Esophagus squamous epithelium (tissue), 5 donors: ENCODE measurements at regions not wholly inside any gene's neighbourhood (a gene's known extent, or its start where the extent isn't known, plus 50 kb on each side); places are given as distances from the start of the nearest gene placed in this dataset.

Experiments
- DNase-seq: peaks from one replicate; lab custom pipeline; 2025; lab: John Stamatoyannopoulos, UW
- H3K27ac ChIP-seq, 4 donors: fragments of 200-600 bp; sonication (generic); one replicate each; pipeline ENCODE4 v1.5.1; 2016 to 2019; ENCODE audit warnings: mild to moderate bottlenecking in 1 of 4
- H3K27me3 ChIP-seq, 4 donors: fragments of 200-600 bp; sonication (generic); 1 replicate in 3 of 4; 2 replicates in 1 of 4; pipeline versions ENCODE4 v1.5.1 to v1.6.0; 2017 to 2021; ENCODE audit warnings: antibody characterized with exemption in 1 of 4
- H3K36me3 ChIP-seq, 3 donors: fragments of 200-600 bp; sonication (generic); one replicate each; pipeline ENCODE4 v1.5.1; 2016 to 2019
- H3K4me1 ChIP-seq, 3 donors: fragments of 200-600 bp; sonication (generic); one replicate each; pipeline ENCODE4 v1.5.1; 2017 to 2019
- H3K4me3 ChIP-seq, 4 donors: fragments of 200-600 bp; sonication (generic); 1 replicate in 3 of 4; 2 replicates in 1 of 4; pipeline ENCODE4 v1.5.1; 2016 to 2019; ENCODE audit warnings: mild to moderate bottlenecking in 2 of 4, moderate library complexity in 1 of 4
- H3K9me3 ChIP-seq, 3 donors: fragments of 200-600 bp; sonication (generic); one replicate each; pipeline ENCODE4 v1.5.1; 2016 to 2019
- POLR2A ChIP-seq, 4 donors: fragments of 450-650 bp; IDR thresholded peaks; one replicate each; pipeline ENCODE4 v1.6.1; 2017; ENCODE audit warnings: antibody characterized with exemption in 4 of 4, mild to moderate bottlenecking in 4 of 4, moderate library complexity in 3 of 4
- WGBS, 2 donors: methylation state at CpG; one replicate each; pipeline ENCODE4 v1.1.5; 2018; 5-methylcytosine and 5-hydroxymethylcytosine counted together
- intact Hi-C: fragments of 100-400 bp; cut with DNase I; formaldehyde crosslinking; loops from one replicate; pipeline ENCODE4 v1.15.0; 2022
- TF ChIP-seq, protein P1 (sequence below), 6 experiments: fragments of 450-650 bp in 4 of 6; fragments of 200-600 bp in 2 of 6; sonication (generic) in 2 of 6; IDR thresholded peaks; one replicate each; pipeline ENCODE4 v1.5.1; 2016 to 2019; ENCODE audit warnings: antibody characterized with exemption in 6 of 6, mild to moderate bottlenecking in 4 of 6, moderate library complexity in 4 of 6
- donor health status: DM: yes; HTN: yes; CAD: no.

DNA sequence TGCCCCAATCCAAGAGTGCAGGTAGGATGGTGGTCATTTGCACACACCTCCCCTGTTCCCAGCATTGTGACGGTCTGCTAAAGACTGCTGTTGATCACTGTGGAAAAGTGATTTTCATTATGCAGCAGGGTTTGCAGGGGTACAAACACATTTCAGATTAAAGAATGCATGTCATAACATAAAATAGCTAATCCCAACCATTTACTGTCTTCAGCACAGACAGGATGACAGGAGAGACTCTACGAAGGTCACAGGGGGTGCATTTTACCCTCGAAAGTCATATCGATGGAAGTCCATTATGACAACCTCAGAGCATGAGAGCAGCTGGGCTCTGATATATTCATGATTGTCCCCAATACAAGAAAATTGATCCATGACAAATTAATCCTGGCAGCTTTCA is 302.6 kb downstream of the AJAP1 start:
- intact Hi-C loops, result no loop called here
- Histone ChIP-seq H3K27ac (no peak overlapping the region), H3K36me3 (no peaks in the 10 kb centered on the region), H3K4me1 (no peaks in the 10 kb centered on the region), H3K4me3 (no peak overlapping the region), H3K9me3 (peaks cover 0 to 5% (median 0%) of the 10 kb centered on the region in 3 donors), H3K27me3 (peaks cover 0 to 15% (median 0%) of the 10 kb centered on the region in 4 donors)
- WGBS, 2 donors, result 89 to 90% methylated on average over 3 to 4 of the region's 4 CpGs
- no peak for DNase-seq
- no peak for TF ChIP-seq POLR2A (IDR thresholded peaks at IDR 0.05)
- TF ChIP-seq, protein P1, sequence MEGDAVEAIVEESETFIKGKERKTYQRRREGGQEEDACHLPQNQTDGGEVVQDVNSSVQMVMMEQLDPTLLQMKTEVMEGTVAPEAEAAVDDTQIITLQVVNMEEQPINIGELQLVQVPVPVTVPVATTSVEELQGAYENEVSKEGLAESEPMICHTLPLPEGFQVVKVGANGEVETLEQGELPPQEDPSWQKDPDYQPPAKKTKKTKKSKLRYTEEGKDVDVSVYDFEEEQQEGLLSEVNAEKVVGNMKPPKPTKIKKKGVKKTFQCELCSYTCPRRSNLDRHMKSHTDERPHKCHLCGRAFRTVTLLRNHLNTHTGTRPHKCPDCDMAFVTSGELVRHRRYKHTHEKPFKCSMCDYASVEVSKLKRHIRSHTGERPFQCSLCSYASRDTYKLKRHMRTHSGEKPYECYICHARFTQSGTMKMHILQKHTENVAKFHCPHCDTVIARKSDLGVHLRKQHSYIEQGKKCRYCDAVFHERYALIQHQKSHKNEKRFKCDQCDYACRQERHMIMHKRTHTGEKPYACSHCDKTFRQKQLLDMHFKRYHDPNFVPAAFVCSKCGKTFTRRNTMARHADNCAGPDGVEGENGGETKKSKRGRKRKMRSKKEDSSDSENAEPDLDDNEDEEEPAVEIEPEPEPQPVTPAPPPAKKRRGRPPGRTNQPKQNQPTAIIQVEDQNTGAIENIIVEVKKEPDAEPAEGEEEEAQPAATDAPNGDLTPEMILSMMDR (IDR thresholded peaks at IDR 0.05), result no peak

GRCh38 chr1:4954392-4954791 is 300.0 kb downstream of the AJAP1 start:
- no peaks in the 10 kb centered on the region for H3K27me3 ChIP-seq
- no peak overlapping the region for H3K4me3 ChIP-seq
- no peak overlapping the region for H3K27ac ChIP-seq
- H3K36me3 ChIP-seq, result no peaks in the 10 kb centered on the region
- no peaks in the 10 kb centered on the region for H3K4me1 ChIP-seq
- intact Hi-C loops, result no loop called here
- H3K9me3 ChIP-seq, result peaks cover 0 to 5% (median 0%) of the 10 kb centered on the region in 3 donors
- DNase-seq, result no peak
- TF ChIP-seq POLR2A (IDR thresholded peaks at IDR 0.05), result no peak
- TF ChIP-seq, protein P1 (IDR thresholded peaks at IDR 0.05), result no peak

DNA sequence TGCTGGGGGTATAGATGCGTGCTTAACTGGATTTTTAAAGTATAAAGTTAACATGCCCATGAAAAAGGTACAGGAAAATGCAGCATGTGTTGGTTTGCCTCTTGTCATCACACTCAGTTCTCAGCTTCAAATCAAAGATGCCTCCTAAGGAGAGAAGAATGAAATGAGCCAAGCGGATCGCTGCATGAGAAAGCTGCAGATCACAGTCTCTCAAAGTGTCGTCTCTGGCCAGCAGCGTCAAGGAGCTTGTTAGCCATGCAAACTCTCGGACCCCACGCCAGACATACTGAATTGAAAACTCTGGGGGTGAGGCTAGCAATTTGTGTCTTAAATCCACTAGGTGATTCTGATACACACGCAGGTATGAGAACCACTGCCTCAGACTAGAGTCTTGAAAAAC is 297.2 kb downstream of the AJAP1 start:
- no peak for DNase-seq
- Histone ChIP-seq H3K9me3 (peaks cover 0 to 5% (median 0%) of the 10 kb centered on the region in 3 donors), H3K27ac (no peak overlapping the region), H3K4me3 (no peak overlapping the region), H3K36me3 (no peaks in the 10 kb centered on the region), H3K27me3 (no peaks in the 10 kb centered on the region), H3K4me1 (no peaks in the 10 kb centered on the region)
- TF ChIP-seq POLR2A (IDR thresholded peaks at IDR 0.05), result no peak
- TF ChIP-seq, protein P1 (IDR thresholded peaks at IDR 0.05), result no peak
- WGBS, 2 donors, result 73 to 90% methylated on average over 8 of the region's 8 CpGs
- intact Hi-C loops, result no loop called here

GRCh38 chr1:4946343-4946742 is 291.9 kb downstream of the AJAP1 start:
- Histone ChIP-seq H3K27me3 (no peaks in the 10 kb centered on the region), H3K4me3 (no peak overlapping the region), H3K4me1 (no peaks in the 10 kb centered on the region), H3K27ac (no peak overlapping the region), H3K9me3 (no peaks in the 10 kb centered on the region), H3K36me3 (no peaks in the 10 kb centered on the region)
- intact Hi-C loops, result no loop called here
- TF ChIP-seq POLR2A (IDR thresholded peaks at IDR 0.05), result no peak
- TF ChIP-seq, protein P1 (IDR thresholded peaks at IDR 0.05), result no peak
- 76 to 91% methylated on average over 5 of the region's 5 CpGs for WGBS, 2 donors
- DNase-seq, result no peak

DNA sequence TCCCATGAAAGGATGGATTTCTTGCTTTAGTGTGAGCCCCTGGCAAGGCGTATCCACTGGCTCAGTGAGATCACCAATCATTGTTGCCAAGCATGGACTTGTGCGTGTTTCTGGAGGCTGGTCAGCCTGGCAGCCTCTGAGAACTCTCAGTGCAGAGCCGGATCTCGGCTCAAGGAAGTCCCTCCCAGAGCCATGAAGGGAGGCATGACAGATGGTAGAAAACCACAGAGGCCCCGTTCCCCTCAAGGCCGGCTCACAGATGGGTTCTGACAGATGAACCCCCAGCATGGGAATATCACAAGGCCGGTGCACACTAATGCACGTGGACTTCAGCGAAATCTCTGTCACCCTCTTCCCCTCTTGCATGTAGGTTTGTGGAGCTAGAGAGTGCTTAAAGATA is 290.5 kb downstream of the AJAP1 start:
- no peaks in the 10 kb centered on the region for H3K27me3 ChIP-seq
- DNase-seq, result no peak
- no peak overlapping the region for H3K4me3 ChIP-seq
- intact Hi-C loops, result no loop called here
- 71 to 86% methylated on average over 4 to 5 of the region's 9 CpGs for WGBS, 2 donors
- H3K4me1 ChIP-seq, result no peaks in the 10 kb centered on the region
- no peaks in the 10 kb centered on the region for H3K36me3 ChIP-seq
- no peak overlapping the region for H3K27ac ChIP-seq
- no peaks in the 10 kb centered on the region for H3K9me3 ChIP-seq
- TF ChIP-seq POLR2A (IDR thresholded peaks at IDR 0.05), result no peak
- TF ChIP-seq, protein P1 (IDR thresholded peaks at IDR 0.05), result no peak
